T-cell (primary cell): ENCODE measurements at regions not wholly inside any gene's neighbourhood (a gene's known extent, or its start where the extent isn't known, plus 50 kb on each side); places are given as distances from the start of the nearest gene placed in this dataset.

Experiments used
- ATAC-seq, 4 experiments: fragments of 200-7000 bp in 3 of 4; fragments of 150-1000 bp in 1 of 4; cut with Tn5 transposase; replicated peaks in 1 of 4; 1 replicate in 3 of 4; 2 replicates in 1 of 4; pipeline ENCODE4 v1.10.0; 2021; ENCODE audit warnings: moderate library complexity in 3 of 4, mild to moderate bottlenecking in 2 of 4, moderate number of reproducible peaks in 1 of 4
- CTCF ChIA-PET, 2 donors: fragments of 300-600 bp; sonication (Branson Sonifier 250); formaldehyde crosslinking; loops; one replicate each; lab custom pipeline; 2022; ENCODE audit warnings: antibody characterized with exemption in 2 of 2; lab: Charles Lee
- POLR2A ChIA-PET, 2 donors: fragments of 300-600 bp; sonication (Branson Sonifier 250); formaldehyde crosslinking; loops; one replicate each; lab custom pipeline; 2022; ENCODE audit warnings: antibody characterized with exemption in 2 of 2; lab: Charles Lee
- DNase-seq, 35 experiments: peaks; one replicate each; pipeline versions ENCODE4 v3.0.0 to v3.0.0-alpha.2; 2013 to 2023
- H3K27ac ChIP-seq: one replicate; pipeline ENCODE4 v1.5.1; 2013; ENCODE audit warnings: low read length
- H3K27me3 ChIP-seq, 2 experiments: replicated peaks in 1 of 2; 1 replicate in 1 of 2; 2 replicates in 1 of 2; pipeline versions ENCODE4 v1.6.1 to v1.7.0; 2013; ENCODE audit warnings: low read length in 1 of 2, mixed read lengths in 1 of 2; ENCODE audit not compliant: control insufficient read depth in 2 of 2, insufficient read depth in 2 of 2; ENCODE audit errors: extremely low read depth in 1 of 2
- H3K36me3 ChIP-seq, 2 donors: 1 replicate in 1 of 2; 2 replicates in 1 of 2; pipeline versions ENCODE4 v1.6.1 to v1.7.0; 2013; ENCODE audit warnings: low read length in 1 of 2; ENCODE audit not compliant: control insufficient read depth in 2 of 2, insufficient read depth in 1 of 2; ENCODE audit errors: extremely low read depth in 1 of 2
- H3K4me1 ChIP-seq, 2 experiments: 1 replicate in 1 of 2; 2 replicates in 1 of 2; pipeline versions ENCODE4 v1.6.1 to v1.7.0; 2013; ENCODE audit warnings: low read length in 2 of 2, mixed read lengths in 1 of 2; ENCODE audit not compliant: insufficient read depth in 2 of 2, control insufficient read depth in 1 of 2; ENCODE audit errors: extremely low read depth in 1 of 2
- H3K4me3 ChIP-seq, 2 donors: 1 replicate in 1 of 2; 2 replicates in 1 of 2; pipeline versions ENCODE4 v1.5.1 to v1.7.0; 2013; ENCODE audit warnings: mild to moderate bottlenecking in 2 of 2, low read length in 1 of 2, moderate library complexity in 1 of 2; ENCODE audit not compliant: control insufficient read depth in 1 of 2; ENCODE audit errors: extremely low read depth in 1 of 2
- H3K9me3 ChIP-seq: 2 replicates; pipeline ENCODE4 v1.7.0; 2013
- H3K27ac Mint-ChIP-seq, 2 donors: one replicate each; pipeline ENCODE4 v1.8.0; 2020 to 2021; ENCODE audit warnings: mild to moderate bottlenecking in 2 of 2, mixed read lengths in 2 of 2
- H3K27me3 Mint-ChIP-seq, 2 donors: one replicate each; pipeline ENCODE4 v1.8.0; 2021 to 2022; ENCODE audit warnings: mixed read lengths in 2 of 2
- H3K36me3 Mint-ChIP-seq: one replicate; pipeline ENCODE4 v1.8.0; 2021; ENCODE audit warnings: mixed read lengths
- H3K4me1 Mint-ChIP-seq, 3 donors: one replicate each; pipeline ENCODE4 v1.8.0; 2020 to 2022; ENCODE audit warnings: mixed read lengths in 3 of 3, mild to moderate bottlenecking in 1 of 3
- H3K4me3 Mint-ChIP-seq, 3 donors: one replicate each; pipeline ENCODE4 v1.8.0; 2020 to 2022; ENCODE audit warnings: mild to moderate bottlenecking in 3 of 3, mixed read lengths in 3 of 3, moderate library complexity in 3 of 3
- H3K9me3 Mint-ChIP-seq, 3 donors: one replicate each; pipeline ENCODE4 v1.8.0; 2020 to 2022; ENCODE audit warnings: mixed read lengths in 3 of 3
- WGBS: methylation state at CpG from one replicate; pipeline ENCODE4 v1.1.5; 2013; ENCODE audit warnings: missing lambda C conversion rate; ENCODE audit not compliant: insufficient coverage; 5-methylcytosine and 5-hydroxymethylcytosine counted together

GRCh38 chrX:15114743-15115566 is 154.9 kb downstream of the ASB9 start:
- H3K27ac Mint-ChIP-seq = no peak overlapping the region
- Histone ChIP-seq H3K4me1 (no peaks in the 10 kb centered on the region), H3K27me3 (no peaks in the 10 kb centered on the region), H3K9me3 (no peaks in the 10 kb centered on the region), H3K36me3 (no peaks in the 10 kb centered on the region), H3K4me3 (no peak overlapping the region), H3K27ac (no peak overlapping the region)
- ChIA-PET CTCF (interaction anchor here in 1 of 2 donors (0.6 kb wide), 1 partner anchor 65 kb away, joined by 3 read pairs; no protein-coding TSS in a partner anchor), POLR2A (no interaction called here)
- no peak for ATAC-seq
- H3K27me3 Mint-ChIP-seq = peaks cover 0 to 17% of the 10 kb centered on the region in 2 donors
- no CpG with 5 or more reads among the region's 8 CpGs for WGBS
- no peak overlapping the region for H3K4me3 Mint-ChIP-seq
- H3K4me1 Mint-ChIP-seq = peaks cover 0 to 8% (median 5%) of the 10 kb centered on the region in 3 donors
- H3K36me3 Mint-ChIP-seq = no peaks in the 10 kb centered on the region
- no peaks in the 10 kb centered on the region for H3K9me3 Mint-ChIP-seq
- no peak for DNase-seq

GRCh38 chrX:15107367-15107988 is 162.4 kb downstream of the ASB9 start:
- Mint-ChIP-seq H3K9me3 (peaks cover 4 to 13% (median 11%) of the 10 kb centered on the region in 3 donors), H3K4me3 (no peak overlapping the region), H3K4me1 (peaks cover 7 to 17% (median 11%) of the 10 kb centered on the region in 3 donors), H3K36me3 (no peaks in the 10 kb centered on the region), H3K27ac (no peak overlapping the region), H3K27me3 (no peaks in the 10 kb centered on the region)
- Histone ChIP-seq H3K36me3 (no peaks in the 10 kb centered on the region), H3K4me1 (no peaks in the 10 kb centered on the region), H3K9me3 (no peaks in the 10 kb centered on the region), H3K27me3 (no peaks in the 10 kb centered on the region), H3K27ac (no peak overlapping the region), H3K4me3 (no peak overlapping the region)
- no CpG with 5 or more reads among the region's 1 CpG for WGBS
- POLR2A ChIA-PET = no interaction called here
- DNase-seq (peak in 2 of 35 experiments; percentile 2 to 28), ATAC-seq (peak in 2 of 4 experiments; percentile 43 to 46)
- CTCF ChIA-PET = interaction anchor here (1.1 to 1.6 kb wide), 3 partner anchors 38 to 135 kb away, joined by 4 to 10 read pairs (median 6); no protein-coding TSS in a partner anchor

- H3K4me3 ChIP-seq = no peak overlapping the region
- ATAC-seq (no peak), DNase-seq (no peak)
- H3K27me3 ChIP-seq = no peaks in the 10 kb centered on the region
- WGBS = no CpG with 5 or more reads among the region's 2 CpGs
- ChIA-PET CTCF (no interaction called here), POLR2A (no interaction called here)
- H3K4me3 Mint-ChIP-seq = no peak overlapping the region
- peaks cover 0 to 16% of the 10 kb centered on the region in 2 donors for H3K27me3 Mint-ChIP-seq
- no peak overlapping the region for H3K27ac ChIP-seq
- H3K9me3 Mint-ChIP-seq = no peaks in the 10 kb centered on the region
- H3K36me3 ChIP-seq = no peaks in the 10 kb centered on the region
- H3K27ac Mint-ChIP-seq = no peak overlapping the region
- H3K4me1 ChIP-seq = no peaks in the 10 kb centered on the region
- H3K36me3 Mint-ChIP-seq = no peaks in the 10 kb centered on the region
- H3K9me3 ChIP-seq = no peaks in the 10 kb centered on the region
- no peaks in the 10 kb centered on the region for H3K4me1 Mint-ChIP-seq
Measured at GRCh38 chrX:15098505-15098904, 171.4 kb downstream of the ASB9 start.

- CTCF ChIA-PET = no interaction called here
- WGBS = 100% methylated on average over 2 of the region's 5 CpGs
Measured at GRCh38 chrX:15087747-15088146, 182.1 kb downstream of the ASB9 start.

GRCh38 chrX:15073313-15073712 is 196.6 kb downstream of the ASB9 start:
- ChIA-PET POLR2A (no interaction called here), CTCF (no interaction called here)
- H3K36me3 Mint-ChIP-seq = no peaks in the 10 kb centered on the region
- H3K9me3 Mint-ChIP-seq = peaks cover 0 to 1% (median 0%) of the 10 kb centered on the region in 3 donors
- Histone ChIP-seq H3K36me3 (no peaks in the 10 kb centered on the region), H3K27me3 (no peaks in the 10 kb centered on the region), H3K4me3 (no peak overlapping the region), H3K4me1 (no peaks in the 10 kb centered on the region), H3K27ac (no peak overlapping the region), H3K9me3 (no peaks in the 10 kb centered on the region)
- H3K27me3 Mint-ChIP-seq = peaks cover 0 to 21% of the 10 kb centered on the region in 2 donors
- WGBS = 18% methylated on average over 2 of the region's 7 CpGs
- no peak overlapping the region for H3K4me3 Mint-ChIP-seq
- H3K4me1 Mint-ChIP-seq = no peaks in the 10 kb centered on the region
- ATAC-seq (no peak), DNase-seq (no peak)
- no peak overlapping the region for H3K27ac Mint-ChIP-seq

More at GRCh38 chrX:15087747-15088146, 182.1 kb downstream of the ASB9 start:
- Mint-ChIP-seq H3K4me3 (no peak overlapping the region), H3K36me3 (no peaks in the 10 kb centered on the region), H3K4me1 (no peaks in the 10 kb centered on the region), H3K9me3 (peaks cover 0 to 10% (median 0%) of the 10 kb centered on the region in 3 donors), H3K27ac (no peak overlapping the region), H3K27me3 (peaks cover 0 to 20% of the 10 kb centered on the region in 2 donors)
- H3K36me3 ChIP-seq = no peaks in the 10 kb centered on the region
- no peaks in the 10 kb centered on the region for H3K27me3 ChIP-seq
- ATAC-seq (no peak), DNase-seq (no peak)
- no peak overlapping the region for H3K4me3 ChIP-seq
- no peak overlapping the region for H3K27ac ChIP-seq
- POLR2A ChIA-PET = no interaction called here
- H3K9me3 ChIP-seq = no peaks in the 10 kb centered on the region
- H3K4me1 ChIP-seq = no peaks in the 10 kb centered on the region

GRCh38 chrX:15072880-15073279 is 197.0 kb downstream of the ASB9 start:
- CTCF ChIA-PET = no interaction called here
- no peaks in the 10 kb centered on the region for H3K36me3 Mint-ChIP-seq
- ATAC-seq (no peak), DNase-seq (no peak)
- no peaks in the 10 kb centered on the region for H3K4me1 ChIP-seq
- H3K27me3 ChIP-seq = no peaks in the 10 kb centered on the region
- no peak overlapping the region for H3K4me3 Mint-ChIP-seq
- no peak overlapping the region for H3K4me3 ChIP-seq
- H3K27ac Mint-ChIP-seq = no peak overlapping the region
- H3K36me3 ChIP-seq = no peaks in the 10 kb centered on the region
- no peak overlapping the region for H3K27ac ChIP-seq
- WGBS = no CpG with 5 or more reads among the region's 3 CpGs
- no peaks in the 10 kb centered on the region for H3K9me3 Mint-ChIP-seq
- POLR2A ChIA-PET = no interaction called here
- no peaks in the 10 kb centered on the region for H3K4me1 Mint-ChIP-seq
- H3K27me3 Mint-ChIP-seq = peaks cover 0 to 21% of the 10 kb centered on the region in 2 donors
- H3K9me3 ChIP-seq = no peaks in the 10 kb centered on the region
